IMR-90 (cell line): ENCODE measurements at regions not wholly inside any gene's neighbourhood (a gene's known extent, or its start where the extent isn't known, plus 50 kb on each side); places are given as distances from the start of the nearest gene placed in this dataset.

Experiments used
- ATAC-seq: fragments of 200-7000 bp; cut with Tn5 transposase; 2 replicates; pipeline ENCODE4 v1.9.1; 2020; ENCODE audit warnings: low read depth, mild to moderate bottlenecking, moderate library complexity
- BruUV-seq: library from RNA; stranded (reverse); fragments of 400-500 nt; replicated peaks from 2 replicates; lab custom pipeline; 2021; lab: Mats Ljungman, UMichigan
- CTCF ChIA-PET: fragments of 300-600 bp; formaldehyde crosslinking; extraction: SDS; loops from one replicate; lab custom pipeline; 2021; ENCODE audit warnings: antibody characterized with exemption; lab: Yijun Ruan, JAX
- POLR2A ChIA-PET: fragments of 300-600 bp; sonication (Branson Sonifier 250); formaldehyde crosslinking; loops from one replicate; lab custom pipeline; 2022; ENCODE audit warnings: antibody characterized with exemption; ENCODE audit not compliant: unreplicated experiment; lab: Charles Lee
- DNase-seq: peaks from one replicate; pipeline ENCODE4 v3.0.0; 2013
- H2AFZ ChIP-seq: replicated peaks from 2 replicates; pipeline ENCODE3; 2013; ENCODE audit warnings: low read length, mild to moderate bottlenecking; ENCODE audit not compliant: poor library complexity
- H2AK5ac ChIP-seq: 2 replicates; pipeline ENCODE4 v1.6.1; 2013; ENCODE audit warnings: low read depth, low read length, inconsistent platforms
- H2AK9ac ChIP-seq: replicated peaks from 2 replicates; pipeline ENCODE3; 2013; ENCODE audit warnings: mild to moderate bottlenecking, low read depth, low read length, moderate library complexity; ENCODE audit not compliant: poor library complexity
- H2BK120ac ChIP-seq: 2 replicates; pipeline ENCODE4 v1.6.1; 2013; ENCODE audit warnings: low read depth, low read length, inconsistent platforms
- H2BK15ac ChIP-seq: 3 replicates; pipeline ENCODE4 v1.6.1; 2013; ENCODE audit warnings: low read depth, low read length, inconsistent platforms
- H2BK20ac ChIP-seq: 2 replicates; pipeline ENCODE4 v1.6.1; 2013; ENCODE audit warnings: low read depth, mild to moderate bottlenecking, inconsistent platforms, low read length, moderate library complexity
- H2BK5ac ChIP-seq: 2 replicates; pipeline ENCODE4 v1.6.1; 2013; ENCODE audit warnings: mild to moderate bottlenecking, low read depth, low read length, inconsistent platforms; ENCODE audit not compliant: poor library complexity, severe bottlenecking
- H3K14ac ChIP-seq: replicated peaks from 2 replicates; pipeline ENCODE4 v1.6.1; 2013; ENCODE audit warnings: low read depth, low read length, inconsistent platforms
- H3K18ac ChIP-seq: 2 replicates; pipeline ENCODE4 v1.6.1; 2013; ENCODE audit warnings: low read depth, low read length, control low read depth
- H3K23ac ChIP-seq: 2 replicates; pipeline ENCODE4 v1.6.1; 2013; ENCODE audit warnings: low read depth, low read length, inconsistent platforms
- H3K27ac ChIP-seq: 2 replicates; pipeline ENCODE4 v1.5.1; 2013; ENCODE audit warnings: mild to moderate bottlenecking, control low read depth, low read length; ENCODE audit not compliant: insufficient read depth
- H3K27me3 ChIP-seq: 2 replicates; pipeline ENCODE4 v1.6.1; 2013; ENCODE audit warnings: low read length; ENCODE audit not compliant: control insufficient read depth, insufficient read depth
- H3K36me3 ChIP-seq: 2 replicates; pipeline ENCODE4 v1.6.1; 2013; ENCODE audit warnings: low read length, mixed read lengths; ENCODE audit not compliant: control insufficient read depth, insufficient read depth
- H3K4ac ChIP-seq: 2 replicates; pipeline ENCODE4 v1.6.1; 2013; ENCODE audit warnings: low read depth, low read length, inconsistent platforms
- H3K4me1 ChIP-seq: 2 replicates; pipeline ENCODE4 v1.6.1; 2013; ENCODE audit warnings: low read length, mixed read lengths; ENCODE audit not compliant: control insufficient read depth, insufficient read depth
- H3K4me2 ChIP-seq: 2 replicates; pipeline ENCODE4 v1.6.1; 2013; ENCODE audit warnings: low read depth, mild to moderate bottlenecking, control low read depth, low read length, moderate library complexity
- H3K4me3 ChIP-seq: 2 replicates; pipeline ENCODE4 v1.5.1; 2013; ENCODE audit warnings: low read depth, mild to moderate bottlenecking, control low read depth, low read length, moderate library complexity; ENCODE audit not compliant: insufficient read depth
- H3K56ac ChIP-seq: 2 replicates; pipeline ENCODE4 v1.6.1; 2013; ENCODE audit warnings: low read length, inconsistent platforms; ENCODE audit not compliant: insufficient read depth; ENCODE audit errors: extremely low read depth
- H3K79me1 ChIP-seq, 2 experiments: 2 replicates each; pipeline ENCODE4 v1.6.1; 2013; ENCODE audit warnings: low read length in 2 of 2, inconsistent platforms in 1 of 2, low read depth in 1 of 2
- H3K9ac ChIP-seq: 2 replicates; pipeline ENCODE4 v1.6.1; 2013; ENCODE audit warnings: low read depth, low read length, control low read depth
- H3K9me1 ChIP-seq: 2 replicates; pipeline ENCODE4 v1.6.1; 2013; ENCODE audit warnings: low read length, inconsistent platforms; ENCODE audit not compliant: insufficient read depth
- H3K9me3 ChIP-seq: 2 replicates; pipeline ENCODE4 v1.6.1; 2013; ENCODE audit warnings: low read length; ENCODE audit not compliant: control insufficient read depth, insufficient read depth
- H4K20me1 ChIP-seq: 2 replicates; pipeline ENCODE4 v1.6.1; 2013; ENCODE audit warnings: low read length, inconsistent platforms; ENCODE audit not compliant: insufficient read depth
- H4K5ac ChIP-seq: 2 replicates; pipeline ENCODE4 v1.6.1; 2013; ENCODE audit warnings: mild to moderate bottlenecking, low read depth, low read length, control low read depth
- H4K8ac ChIP-seq, 2 experiments: 2 replicates each; pipeline ENCODE4 v1.6.1; 2013; ENCODE audit warnings: low read depth in 2 of 2, low read length in 2 of 2, control low read depth in 1 of 2, inconsistent platforms in 1 of 2
- H4K91ac ChIP-seq: 2 replicates; pipeline ENCODE4 v1.6.1; 2013; ENCODE audit warnings: low read depth, low read length, inconsistent platforms; ENCODE audit not compliant: insufficient read depth
- CEBPB ChIP-seq: IDR thresholded peaks from 2 replicates; pipeline ENCODE4 v1.6.1; 2012; ENCODE audit warnings: low read depth, low read length, improper control_type of control experiment
- CHD1 ChIP-seq: IDR thresholded peaks from 2 replicates; pipeline ENCODE4 v1.6.1; 2012; ENCODE audit warnings: low read depth, low read length, improper control_type of control experiment
- NFE2L2 ChIP-seq: fragments of 150-350 bp; IDR thresholded peaks from 2 replicates; pipeline ENCODE4 v1.6.1; 2016; ENCODE audit warnings: low read depth, mild to moderate bottlenecking, low read length
- RFX5 ChIP-seq: IDR thresholded peaks from 2 replicates; pipeline ENCODE4 v1.8.0; 2012; ENCODE audit warnings: low read depth, mild to moderate bottlenecking, low read length, moderate library complexity
- USF2 ChIP-seq: fragments of 150-350 bp; IDR thresholded peaks from 2 replicates; pipeline ENCODE4 v1.6.1; 2017; ENCODE audit warnings: mild to moderate bottlenecking, antibody characterized with exemption, low read length, low read depth
- dilution Hi-C: fragments of 300-500 bp; cut with HindIII; formaldehyde crosslinking; loops from one replicate; pipeline ENCODE4 v1.14.3; 2018; ENCODE audit warnings: low sequenced_read_pairs; ENCODE audit not compliant: unreplicated experiment
- in situ Hi-C: fragments of 300-500 bp; cut with MboI; formaldehyde crosslinking; loops from 3 replicates; pipeline ENCODE4 v1.14.3; 2019; ENCODE audit warnings: low sequenced_read_pairs, inconsistent platforms, mixed read lengths
- intact Hi-C: fragments of 100-400 bp; cut with micrococcal nuclease; formaldehyde crosslinking; loops from 2 replicates; pipeline ENCODE4 v1.10.0; 2022

GRCh38 chr1:56222914-56223540 is 356.3 kb downstream of the PLPP3 start:
- Histone ChIP-seq H3K4ac (no peak overlapping the region), H3K4me1 (no peaks in the 10 kb centered on the region), H3K9me3 (no peaks in the 10 kb centered on the region), H3K18ac (no peak overlapping the region), H3K9me1 (no peaks in the 10 kb centered on the region), H4K8ac (no peak overlapping the region), H3K56ac (no peak overlapping the region), H3K9ac (no peak overlapping the region), H4K5ac (no peak overlapping the region), H3K79me1 (no peaks in the 10 kb centered on the region), H2BK5ac (no peak overlapping the region), H3K23ac (no peak overlapping the region), H3K27ac (no peak overlapping the region), H3K36me3 (no peaks in the 10 kb centered on the region), H3K27me3 (no peaks in the 10 kb centered on the region), H2BK20ac (no peak overlapping the region), H4K20me1 (no peaks in the 10 kb centered on the region), H4K91ac (no peak overlapping the region), H2BK15ac (no peak overlapping the region), H3K4me3 (no peak overlapping the region), H2BK120ac (no peak overlapping the region), H3K4me2 (no peak overlapping the region), H2AK9ac (no peak overlapping the region), H2AK5ac (no peak overlapping the region), H3K14ac (no peak overlapping the region), H2AFZ (no peak overlapping the region)
- intact Hi-C loops, result no loop called here
- in situ Hi-C loops, result no loop called here
- ATAC-seq (no peak), DNase-seq (no peak)
- BruUV-seq, result no TSS peak
- dilution Hi-C loops, result no loop called here
- POLR2A ChIA-PET, result no interaction called here
- CTCF ChIA-PET, result no interaction called here
- TF ChIP-seq CHD1, result no peak
- no peak for TF ChIP-seq USF2
- TF ChIP-seq CEBPB, result no peak
- no peak for TF ChIP-seq RFX5
- no peak for TF ChIP-seq NFE2L2
